HPDE6-E6E7 (cell line): ENCODE measurements at regions not wholly inside any gene's neighbourhood (a gene's known extent, or its start where the extent isn't known, plus 50 kb on each side); places are given as distances from the start of the nearest gene placed in this dataset.
"Not testable (repeated sequence)": the region's sequence is repeated elsewhere in the genome, so short reads cannot be mapped to it uniquely, and the experiment has no call there.

Experiments used
- DNase-seq: peaks from one replicate; pipeline ENCODE4 v3.0.0; 2011; ENCODE audit warnings: missing footprints; ENCODE audit errors: extremely low spot score

GRCh38 chr5:35561396-35561795 is 56.3 kb upstream of the SPEF2 start:
- DNase-seq = no peak

- no peak for DNase-seq
Measured at GRCh38 chr5:35557748-35558147, 59.9 kb upstream of the SPEF2 start.

GRCh38 chr5:35557199-35557598 is 60.5 kb upstream of the SPEF2 start:
- DNase-seq = no peak

GRCh38 chr5:35554016-35554415 is 63.6 kb upstream of the SPEF2 start:
- DNase-seq = no peak

GRCh38 chr5:35545190-35545589 is 72.5 kb upstream of the SPEF2 start:
- DNase-seq = no peak

- no peak for DNase-seq
Measured at GRCh38 chr5:35543408-35543807, 74.3 kb upstream of the SPEF2 start.

GRCh38 chr5:35540002-35540401 is 77.7 kb upstream of the SPEF2 start:
- DNase-seq = no peak

- no peak for DNase-seq
Measured at GRCh38 chr5:35538198-35538931, 79.3 kb upstream of the SPEF2 start.

- no peak for DNase-seq
Measured at GRCh38 chr5:35533156-35533555, 84.5 kb upstream of the SPEF2 start.

- DNase-seq = not testable (repeated sequence)
Measured at GRCh38 chr5:35531553-35531952, 86.1 kb upstream of the SPEF2 start.

GRCh38 chr5:35518104-35518503 is 99.6 kb upstream of the SPEF2 start:
- DNase-seq = no peak

GRCh38 chr5:35516271-35516670 is 101.4 kb upstream of the SPEF2 start:
- no peak for DNase-seq

GRCh38 chr5:35513612-35514011 is 104.1 kb upstream of the SPEF2 start:
- DNase-seq = no peak

GRCh38 chr5:35502206-35502605 is 115.5 kb upstream of the SPEF2 start:
- DNase-seq = no peak

GRCh38 chr5:35488791-35489190 is 128.9 kb upstream of the SPEF2 start:
- no peak for DNase-seq

GRCh38 chr5:35488055-35488454 is 129.6 kb upstream of the SPEF2 start:
- no peak for DNase-seq

GRCh38 chr5:35487233-35488025 is 130.2 kb upstream of the SPEF2 start:
- no peak for DNase-seq

GRCh38 chr5:35485487-35485886 is 132.2 kb upstream of the SPEF2 start:
- no peak for DNase-seq

- no peak for DNase-seq
Measured at GRCh38 chr5:35484241-35484640, 133.4 kb upstream of the SPEF2 start.

GRCh38 chr5:35483780-35484179 is 133.9 kb upstream of the SPEF2 start:
- DNase-seq = no peak

- DNase-seq = no peak
Measured at GRCh38 chr5:35483191-35483590, 134.5 kb upstream of the SPEF2 start.

- no peak for DNase-seq
Measured at GRCh38 chr5:35482167-35482755, 135.4 kb upstream of the SPEF2 start.
